HG02938 (cell line): ENCODE measurements at regions not wholly inside any gene's neighbourhood (a gene's known extent, or its start where the extent isn't known, plus 50 kb on each side); places are given as distances from the start of the nearest gene placed in this dataset.
"Not testable (repeated sequence)": the region's sequence is repeated elsewhere in the genome, so short reads cannot be mapped to it uniquely, and the experiment has no call there.

Source experiments
- ATAC-seq: cut with Tn5 transposase; IDR thresholded peaks from one replicate; pipeline ENCODE4 v1.9.1; 2021; ENCODE audit warnings: mild to moderate bottlenecking, moderate library complexity; ENCODE audit not compliant: unreplicated experiment

- ATAC-seq: no peak
These were observed 1006.4 kb upstream of the CTNND2 start for GRCh38 chr5:12910641-12911040.

- ATAC-seq: no peak
These were observed 998.4 kb upstream of the CTNND2 start for GRCh38 chr5:12902611-12903010.

- no peak for ATAC-seq
These were observed 997.5 kb upstream of the CTNND2 start for GRCh38 chr5:12901696-12902095.

- ATAC-seq: no peak
These were observed 991.8 kb upstream of the CTNND2 start for GRCh38 chr5:12896086-12896485.

- ATAC-seq: no peak
These were observed 980.8 kb upstream of the CTNND2 start for GRCh38 chr5:12885018-12885417.

- no peak for ATAC-seq
These were observed 979.1 kb upstream of the CTNND2 start for GRCh38 chr5:12883395-12883794.

- no peak for ATAC-seq
These were observed 972.5 kb upstream of the CTNND2 start for GRCh38 chr5:12876541-12877298.

GRCh38 chr5:12870872-12871539 is 966.8 kb upstream of the CTNND2 start:
- ATAC-seq: no peak

GRCh38 chr5:12865529-12865928 is 961.3 kb upstream of the CTNND2 start:
- ATAC-seq: no peak

- no peak for ATAC-seq
These were observed 957.8 kb upstream of the CTNND2 start for GRCh38 chr5:12861886-12862654.

GRCh38 chr5:12856105-12856504 is 951.9 kb upstream of the CTNND2 start:
- ATAC-seq: not testable (repeated sequence)

GRCh38 chr5:12854386-12854785 is 950.1 kb upstream of the CTNND2 start:
- ATAC-seq: no peak

GRCh38 chr5:12851761-12852160 is 947.5 kb upstream of the CTNND2 start:
- ATAC-seq: no peak

GRCh38 chr5:12848709-12849108 is 944.5 kb upstream of the CTNND2 start:
- no peak for ATAC-seq

GRCh38 chr5:12845549-12846159 is 941.4 kb upstream of the CTNND2 start:
- no peak for ATAC-seq

GRCh38 chr5:12840972-12841371 is 936.7 kb upstream of the CTNND2 start:
- ATAC-seq: no peak

GRCh38 chr5:12837592-12837991 is 933.3 kb upstream of the CTNND2 start:
- no peak for ATAC-seq

GRCh38 chr5:12825163-12825562 is 920.9 kb upstream of the CTNND2 start:
- no peak for ATAC-seq

GRCh38 chr5:12805165-12805698 is 901.0 kb upstream of the CTNND2 start:
- no peak for ATAC-seq

GRCh38 chr5:12799165-12799564 is 894.9 kb upstream of the CTNND2 start:
- ATAC-seq: no peak

GRCh38 chr5:12795333-12795663 is 891.1 kb upstream of the CTNND2 start:
- ATAC-seq: no peak
